ENCODE measurements at regions not wholly inside any gene's neighbourhood (a gene's known extent, or its start where the extent isn't known, plus 50 kb on each side); places are given as distances from the start of the nearest gene placed in this dataset.
A peak's percentile ranks its signal among the peaks of the same experiment; 100 is the strongest.

- H3K4me3 Mint-ChIP-seq = no peak overlapping the region
- CTCF ChIA-PET = no interaction called here
- ATAC-seq = no peak
- H3K9me3 ChIP-seq (ENCODE audit: control insufficient read depth in 2 of 3, low read length in 3 of 3) = no peaks in the 10 kb centered on the region
- no peak overlapping the region for H3K27ac ChIP-seq (ENCODE audit: low read depth, low read length)
- no peaks in the 10 kb centered on the region for H3K27me3 ChIP-seq (ENCODE audit: control insufficient read depth in 2 of 2, insufficient read depth in 2 of 2, low read length in 2 of 2)
- H3K9me3 Mint-ChIP-seq = no peaks in the 10 kb centered on the region
- intact Hi-C loops (cut with micrococcal nuclease) = no loop called here
- H3K27ac Mint-ChIP-seq = no peak overlapping the region
- H3K4me1 ChIP-seq (ENCODE audit: control insufficient read depth in 2 of 2, insufficient read depth in 2 of 2, low read length in 2 of 2) = no peaks in the 10 kb centered on the region
- POLR2A ChIA-PET = no interaction called here
- H3K4me1 Mint-ChIP-seq = peaks cover 7 to 23% (median 11%) of the 10 kb centered on the region in 7 donors
- H3K4me3 ChIP-seq (ENCODE audit: low read length) = no peak overlapping the region
- H3K36me3 ChIP-seq (ENCODE audit: control insufficient read depth in 2 of 3, insufficient read depth in 3 of 3, low read length in 3 of 3) = no peaks in the 10 kb centered on the region
- H3K27me3 Mint-ChIP-seq = peaks cover 0 to 6% (median 4%) of the 10 kb centered on the region in 5 donors
- no peak for DNase-seq
- H3K36me3 Mint-ChIP-seq = no peaks in the 10 kb centered on the region
Observed at GRCh38 chr6:44628347-44628746, 240.8 kb downstream of the CDC5L start.

GRCh38 chr6:44629636-44630035, 242.1 kb downstream of the CDC5L start:
- Mint-ChIP-seq H3K36me3 (no peaks in the 10 kb centered on the region), H3K4me3 (no peak overlapping the region), H3K4me1 (peaks cover 7 to 23% (median 11%) of the 10 kb centered on the region in 7 donors), H3K27ac (no peak overlapping the region), H3K9me3 (no peaks in the 10 kb centered on the region), H3K27me3 (peaks cover 0 to 11% (median 6%) of the 10 kb centered on the region in 5 donors)
- H3K27ac ChIP-seq (ENCODE audit: low read depth, low read length) = no peak overlapping the region
- H3K4me3 ChIP-seq (ENCODE audit: low read length) = no peak overlapping the region
- intact Hi-C loops (cut with micrococcal nuclease) = loop anchor here (1.0 kb wide), 2 partner anchors 1085 to 1294 kb away; no protein-coding TSS in a partner anchor
- POLR2A ChIA-PET = no interaction called here
- CTCF ChIA-PET = no interaction called here
- no peaks in the 10 kb centered on the region for H3K4me1 ChIP-seq (ENCODE audit: control insufficient read depth in 2 of 2, insufficient read depth in 2 of 2, low read length in 2 of 2)
- H3K36me3 ChIP-seq (ENCODE audit: control insufficient read depth in 2 of 3, insufficient read depth in 3 of 3, low read length in 3 of 3) = no peaks in the 10 kb centered on the region
- H3K9me3 ChIP-seq (ENCODE audit: control insufficient read depth in 2 of 3, low read length in 3 of 3) = no peaks in the 10 kb centered on the region
- H3K27me3 ChIP-seq (ENCODE audit: control insufficient read depth in 2 of 2, insufficient read depth in 2 of 2, low read length in 2 of 2) = no peaks in the 10 kb centered on the region
- ATAC-seq = no peak
- DNase-seq = no peak

- Mint-ChIP-seq H3K4me3 (peak overlapping the region in 1 of 10 donors; percentile 18), H3K27ac (no peak overlapping the region), H3K27me3 (peaks cover 0 to 13% (median 6%) of the 10 kb centered on the region in 5 donors), H3K36me3 (no peaks in the 10 kb centered on the region), H3K9me3 (no peaks in the 10 kb centered on the region), H3K4me1 (peaks cover 7 to 23% (median 11%) of the 10 kb centered on the region in 7 donors)
- Histone ChIP-seq H3K4me1 (ENCODE audit: control insufficient read depth in 2 of 2, insufficient read depth in 2 of 2, low read length in 2 of 2) (no peaks in the 10 kb centered on the region), H3K9me3 (ENCODE audit: control insufficient read depth in 2 of 3, low read length in 3 of 3) (no peaks in the 10 kb centered on the region), H3K27ac (ENCODE audit: low read depth, low read length) (no peak overlapping the region), H3K27me3 (ENCODE audit: control insufficient read depth in 2 of 2, insufficient read depth in 2 of 2, low read length in 2 of 2) (no peaks in the 10 kb centered on the region), H3K36me3 (ENCODE audit: control insufficient read depth in 2 of 3, insufficient read depth in 3 of 3, low read length in 3 of 3) (no peaks in the 10 kb centered on the region), H3K4me3 (ENCODE audit: low read length) (no peak overlapping the region)
- ATAC-seq (peak; percentile 47), DNase-seq (peak in 1 of 9 donors; percentile 40)
- ChIA-PET POLR2A (no interaction called here), CTCF (interaction anchor here (0.7 to 1.1 kb wide), 4 partner anchors 11 to 1300 kb away, joined by 3 to 4 read pairs (median 4); no protein-coding TSS in a partner anchor)
- intact Hi-C loops (cut with micrococcal nuclease) = loop anchor here (1.0 kb wide), 2 partner anchors 1084 to 1293 kb away; no protein-coding TSS in a partner anchor
Observed at GRCh38 chr6:44630125-44631028, 242.9 kb downstream of the CDC5L start.

GRCh38 chr6:44631968-44632367, 244.5 kb downstream of the CDC5L start:
- POLR2A ChIA-PET = no interaction called here
- no peak overlapping the region for H3K4me3 Mint-ChIP-seq
- Histone ChIP-seq H3K4me3 (ENCODE audit: low read length) (no peak overlapping the region), H3K4me1 (ENCODE audit: control insufficient read depth in 2 of 2, insufficient read depth in 2 of 2, low read length in 2 of 2) (no peaks in the 10 kb centered on the region), H3K27ac (ENCODE audit: low read depth, low read length) (no peak overlapping the region), H3K27me3 (ENCODE audit: control insufficient read depth in 2 of 2, insufficient read depth in 2 of 2, low read length in 2 of 2) (no peaks in the 10 kb centered on the region), H3K9me3 (ENCODE audit: control insufficient read depth in 2 of 3, low read length in 3 of 3) (no peaks in the 10 kb centered on the region), H3K36me3 (ENCODE audit: control insufficient read depth in 2 of 3, insufficient read depth in 3 of 3, low read length in 3 of 3) (no peaks in the 10 kb centered on the region)
- intact Hi-C loops (cut with micrococcal nuclease) = no loop called here
- H3K27me3 Mint-ChIP-seq = peaks cover 0 to 13% (median 11%) of the 10 kb centered on the region in 5 donors
- H3K36me3 Mint-ChIP-seq = peaks cover 0 to 3% (median 0%) of the 10 kb centered on the region in 5 donors
- CTCF ChIA-PET = interaction anchor here (0.6 kb wide), 1 partner anchor 659 kb away, joined by 3 read pairs; no protein-coding TSS in a partner anchor
- ATAC-seq (no peak), DNase-seq (no peak)
- H3K9me3 Mint-ChIP-seq = peaks cover 0 to 5% (median 0%) of the 10 kb centered on the region in 11 donors
- peaks cover 6 to 16% (median 11%) of the 10 kb centered on the region in 7 donors for H3K4me1 Mint-ChIP-seq
- H3K27ac Mint-ChIP-seq = no peak overlapping the region

GRCh38 chr6:44634321-44634720, 246.8 kb downstream of the CDC5L start:
- ChIA-PET POLR2A (no interaction called here), CTCF (no interaction called here)
- H3K4me1 Mint-ChIP-seq = peaks cover 0 to 8% (median 0%) of the 10 kb centered on the region in 7 donors
- H3K36me3 ChIP-seq (ENCODE audit: control insufficient read depth in 2 of 3, insufficient read depth in 3 of 3, low read length in 3 of 3) = no peaks in the 10 kb centered on the region
- H3K36me3 Mint-ChIP-seq = peaks cover 0 to 3% (median 0%) of the 10 kb centered on the region in 5 donors
- H3K4me3 Mint-ChIP-seq = no peak overlapping the region
- peak overlapping the region in 1 of 9 donors; percentile 74 for H3K27ac Mint-ChIP-seq
- H3K27me3 ChIP-seq (ENCODE audit: control insufficient read depth in 2 of 2, insufficient read depth in 2 of 2, low read length in 2 of 2) = no peaks in the 10 kb centered on the region
- peaks cover 0 to 15% (median 12%) of the 10 kb centered on the region in 5 donors for H3K27me3 Mint-ChIP-seq
- H3K9me3 ChIP-seq (ENCODE audit: control insufficient read depth in 2 of 3, low read length in 3 of 3) = no peaks in the 10 kb centered on the region
- H3K4me1 ChIP-seq (ENCODE audit: control insufficient read depth in 2 of 2, insufficient read depth in 2 of 2, low read length in 2 of 2) = no peaks in the 10 kb centered on the region
- no peak overlapping the region for H3K27ac ChIP-seq (ENCODE audit: low read depth, low read length)
- ATAC-seq (no peak), DNase-seq (no peak)
- peaks cover 0 to 5% (median 0%) of the 10 kb centered on the region in 11 donors for H3K9me3 Mint-ChIP-seq
- no peak overlapping the region for H3K4me3 ChIP-seq (ENCODE audit: low read length)
- intact Hi-C loops (cut with micrococcal nuclease) = no loop called here

GRCh38 chr6:44635486-44635885, 248.0 kb downstream of the CDC5L start:
- H3K36me3 Mint-ChIP-seq = peaks cover 0 to 3% (median 0%) of the 10 kb centered on the region in 5 donors
- H3K4me3 Mint-ChIP-seq = no peak overlapping the region
- H3K4me1 Mint-ChIP-seq = peaks cover 0 to 6% (median 0%) of the 10 kb centered on the region in 7 donors
- Histone ChIP-seq H3K27me3 (ENCODE audit: control insufficient read depth in 2 of 2, insufficient read depth in 2 of 2, low read length in 2 of 2) (no peaks in the 10 kb centered on the region), H3K4me1 (ENCODE audit: control insufficient read depth in 2 of 2, insufficient read depth in 2 of 2, low read length in 2 of 2) (no peaks in the 10 kb centered on the region), H3K4me3 (ENCODE audit: low read length) (no peak overlapping the region), H3K9me3 (ENCODE audit: control insufficient read depth in 2 of 3, low read length in 3 of 3) (no peaks in the 10 kb centered on the region), H3K27ac (ENCODE audit: low read depth, low read length) (no peak overlapping the region), H3K36me3 (ENCODE audit: control insufficient read depth in 2 of 3, insufficient read depth in 3 of 3, low read length in 3 of 3) (no peaks in the 10 kb centered on the region)
- ChIA-PET CTCF (no interaction called here), POLR2A (no interaction called here)
- H3K27ac Mint-ChIP-seq = no peak overlapping the region
- H3K9me3 Mint-ChIP-seq = peaks cover 0 to 5% (median 0%) of the 10 kb centered on the region in 11 donors
- intact Hi-C loops (cut with micrococcal nuclease) = no loop called here
- no peak for ATAC-seq
- no peak for DNase-seq
- H3K27me3 Mint-ChIP-seq = peaks cover 0 to 15% (median 8%) of the 10 kb centered on the region in 5 donors

Data from naive thymus-derived CD4-positive, alpha-beta T cell (primary cell).